Esophagus squamous epithelium (tissue), 5 donors: ENCODE measurements at regions not wholly inside any gene's neighbourhood (a gene's known extent, or its start where the extent isn't known, plus 50 kb on each side); places are given as distances from the start of the nearest gene placed in this dataset.

Experiments
- DNase-seq: peaks from one replicate; lab custom pipeline; 2025; lab: John Stamatoyannopoulos, UW
- H3K27ac ChIP-seq, 4 donors: fragments of 200-600 bp; sonication (generic); one replicate each; pipeline ENCODE4 v1.5.1; 2016 to 2019; ENCODE audit warnings: mild to moderate bottlenecking in 1 of 4
- H3K27me3 ChIP-seq, 4 donors: fragments of 200-600 bp; sonication (generic); 1 replicate in 3 of 4; 2 replicates in 1 of 4; pipeline versions ENCODE4 v1.5.1 to v1.6.0; 2017 to 2021; ENCODE audit warnings: antibody characterized with exemption in 1 of 4
- H3K36me3 ChIP-seq, 3 donors: fragments of 200-600 bp; sonication (generic); one replicate each; pipeline ENCODE4 v1.5.1; 2016 to 2019
- H3K4me1 ChIP-seq, 3 donors: fragments of 200-600 bp; sonication (generic); one replicate each; pipeline ENCODE4 v1.5.1; 2017 to 2019
- H3K4me3 ChIP-seq, 4 donors: fragments of 200-600 bp; sonication (generic); 1 replicate in 3 of 4; 2 replicates in 1 of 4; pipeline ENCODE4 v1.5.1; 2016 to 2019; ENCODE audit warnings: mild to moderate bottlenecking in 2 of 4, moderate library complexity in 1 of 4
- H3K9me3 ChIP-seq, 3 donors: fragments of 200-600 bp; sonication (generic); one replicate each; pipeline ENCODE4 v1.5.1; 2016 to 2019
- POLR2A ChIP-seq, 4 donors: fragments of 450-650 bp; IDR thresholded peaks; one replicate each; pipeline ENCODE4 v1.6.1; 2017; ENCODE audit warnings: antibody characterized with exemption in 4 of 4, mild to moderate bottlenecking in 4 of 4, moderate library complexity in 3 of 4
- WGBS, 2 donors: methylation state at CpG; one replicate each; pipeline ENCODE4 v1.1.5; 2018; 5-methylcytosine and 5-hydroxymethylcytosine counted together
- intact Hi-C: fragments of 100-400 bp; cut with DNase I; formaldehyde crosslinking; loops from one replicate; pipeline ENCODE4 v1.15.0; 2022
- TF ChIP-seq, protein P1 (sequence below), 6 experiments: fragments of 450-650 bp in 4 of 6; fragments of 200-600 bp in 2 of 6; sonication (generic) in 2 of 6; IDR thresholded peaks; one replicate each; pipeline ENCODE4 v1.5.1; 2016 to 2019; ENCODE audit warnings: antibody characterized with exemption in 6 of 6, mild to moderate bottlenecking in 4 of 6, moderate library complexity in 4 of 6
- donor health status: DM: yes; HTN: yes; CAD: no.

DNA sequence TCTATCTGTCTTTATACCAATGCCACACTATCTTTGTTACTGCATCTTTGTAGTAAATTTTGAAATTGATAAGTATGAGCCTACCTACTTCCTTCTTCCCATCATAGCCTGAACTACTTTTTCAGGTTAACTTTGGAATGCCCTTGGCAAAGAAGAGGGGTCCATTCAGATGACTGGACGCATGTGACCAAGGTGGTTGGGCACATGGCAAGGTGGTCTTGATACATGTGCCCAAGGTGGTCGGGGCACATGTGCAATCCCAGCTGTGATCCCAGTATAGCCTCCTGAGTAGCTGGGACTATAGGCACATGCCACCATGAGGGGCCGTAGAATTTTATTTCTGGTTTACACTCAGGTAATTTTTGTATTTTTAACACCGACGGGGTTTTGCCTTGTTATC, 330.2 kb downstream of the GABRB3 start:
- no peak for DNase-seq
- TF ChIP-seq POLR2A (IDR thresholded peaks at IDR 0.05), result no peak
- TF ChIP-seq, protein P1, sequence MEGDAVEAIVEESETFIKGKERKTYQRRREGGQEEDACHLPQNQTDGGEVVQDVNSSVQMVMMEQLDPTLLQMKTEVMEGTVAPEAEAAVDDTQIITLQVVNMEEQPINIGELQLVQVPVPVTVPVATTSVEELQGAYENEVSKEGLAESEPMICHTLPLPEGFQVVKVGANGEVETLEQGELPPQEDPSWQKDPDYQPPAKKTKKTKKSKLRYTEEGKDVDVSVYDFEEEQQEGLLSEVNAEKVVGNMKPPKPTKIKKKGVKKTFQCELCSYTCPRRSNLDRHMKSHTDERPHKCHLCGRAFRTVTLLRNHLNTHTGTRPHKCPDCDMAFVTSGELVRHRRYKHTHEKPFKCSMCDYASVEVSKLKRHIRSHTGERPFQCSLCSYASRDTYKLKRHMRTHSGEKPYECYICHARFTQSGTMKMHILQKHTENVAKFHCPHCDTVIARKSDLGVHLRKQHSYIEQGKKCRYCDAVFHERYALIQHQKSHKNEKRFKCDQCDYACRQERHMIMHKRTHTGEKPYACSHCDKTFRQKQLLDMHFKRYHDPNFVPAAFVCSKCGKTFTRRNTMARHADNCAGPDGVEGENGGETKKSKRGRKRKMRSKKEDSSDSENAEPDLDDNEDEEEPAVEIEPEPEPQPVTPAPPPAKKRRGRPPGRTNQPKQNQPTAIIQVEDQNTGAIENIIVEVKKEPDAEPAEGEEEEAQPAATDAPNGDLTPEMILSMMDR (IDR thresholded peaks at IDR 0.05), result no peak
- no peak overlapping the region for H3K4me3 ChIP-seq
- intact Hi-C loops, result no loop called here
- no peaks in the 10 kb centered on the region for H3K4me1 ChIP-seq
- H3K36me3 ChIP-seq, result no peaks in the 10 kb centered on the region
- no peaks in the 10 kb centered on the region for H3K9me3 ChIP-seq
- WGBS, 2 donors, result 80 to 81% methylated on average over 5 of the region's 5 CpGs
- H3K27ac ChIP-seq, result no peak overlapping the region
- no peaks in the 10 kb centered on the region for H3K27me3 ChIP-seq

DNA sequence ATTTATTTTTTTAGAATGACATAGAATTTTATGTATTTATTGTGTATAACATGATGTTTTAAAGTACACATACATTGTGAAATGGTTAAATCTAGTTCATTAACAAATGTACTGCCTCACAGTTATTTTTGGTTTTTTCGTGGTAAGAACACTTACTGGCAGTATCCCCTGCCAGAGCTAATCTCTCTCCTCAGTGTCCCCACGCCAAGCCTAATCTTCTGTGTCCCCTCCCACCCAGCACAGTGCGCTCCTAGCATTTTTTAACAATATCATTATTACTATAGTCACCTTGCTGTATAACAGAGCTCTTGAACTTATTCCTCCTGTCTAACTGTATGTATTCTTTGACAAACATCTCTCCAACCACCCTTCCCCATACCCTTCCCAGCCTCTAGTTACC, 333.2 kb downstream of the GABRB3 start:
- intact Hi-C loops, result no loop called here

DNA sequence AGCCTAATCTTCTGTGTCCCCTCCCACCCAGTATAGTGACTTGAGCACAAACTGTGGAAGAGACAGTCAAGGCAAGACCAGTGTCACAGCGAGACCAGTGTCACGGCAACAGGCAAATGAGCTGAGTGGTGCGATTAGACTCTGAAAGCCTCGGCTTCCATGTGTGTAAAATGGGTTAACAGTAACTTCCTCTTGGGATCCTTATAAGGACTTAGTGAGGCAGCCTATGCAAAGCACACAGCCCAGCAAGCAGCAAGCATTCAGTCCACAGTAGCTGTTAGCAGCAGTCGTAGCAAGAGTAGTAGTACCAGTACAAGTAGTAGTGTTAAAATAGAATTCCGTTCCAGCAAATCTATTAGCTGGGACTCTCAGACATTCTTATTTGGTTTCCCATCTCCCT, 334.1 kb downstream of the GABRB3 start:
- Histone ChIP-seq H3K27me3 (no peaks in the 10 kb centered on the region), H3K9me3 (peaks cover 0 to 4% (median 0%) of the 10 kb centered on the region in 3 donors), H3K4me1 (no peaks in the 10 kb centered on the region), H3K36me3 (no peaks in the 10 kb centered on the region), H3K4me3 (no peak overlapping the region), H3K27ac (no peak overlapping the region)
- 63 to 80% methylated on average over 2 to 6 of the region's 6 CpGs for WGBS, 2 donors
- intact Hi-C loops, result no loop called here
- DNase-seq, result no peak
- TF ChIP-seq, protein P1 (IDR thresholded peaks at IDR 0.05), result no peak
- no peak for TF ChIP-seq POLR2A (IDR thresholded peaks at IDR 0.05)

More for the DNA sequence above, 333.2 kb downstream of the GABRB3 start:
- no peaks in the 10 kb centered on the region for H3K36me3 ChIP-seq
- H3K27ac ChIP-seq, result no peak overlapping the region
- no peak for TF ChIP-seq POLR2A (IDR thresholded peaks at IDR 0.05)
- TF ChIP-seq, protein P1 (IDR thresholded peaks at IDR 0.05), result no peak
- H3K9me3 ChIP-seq, result peaks cover 0 to 4% (median 0%) of the 10 kb centered on the region in 3 donors
- DNase-seq, result no peak
- no peak overlapping the region for H3K4me3 ChIP-seq
- WGBS, 2 donors, result 45 to 46% methylated on average over 3 of the region's 3 CpGs
- no peaks in the 10 kb centered on the region for H3K4me1 ChIP-seq
- no peaks in the 10 kb centered on the region for H3K27me3 ChIP-seq

DNA sequence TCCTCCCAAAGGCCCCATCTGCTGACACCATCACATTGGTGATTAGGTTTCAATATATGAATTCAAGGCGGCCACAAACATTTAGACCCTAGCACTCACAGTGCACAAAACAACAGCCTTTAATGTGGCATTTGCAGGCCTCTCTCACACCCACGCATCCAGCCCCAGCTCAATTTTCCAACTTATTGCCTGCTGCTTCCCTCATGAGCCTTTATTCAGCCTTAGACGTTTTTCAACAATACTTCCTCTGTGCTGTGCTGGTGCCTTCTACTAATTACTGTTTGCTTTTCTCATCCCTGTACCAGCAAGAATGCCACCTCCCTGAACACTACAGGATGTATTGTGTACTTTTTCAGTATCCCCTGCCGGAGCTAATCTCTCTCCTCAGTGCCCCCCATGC, 334.6 kb downstream of the GABRB3 start:
- DNase-seq, result no peak
- intact Hi-C loops, result no loop called here
- H3K4me3 ChIP-seq, result no peak overlapping the region
- H3K27ac ChIP-seq, result no peak overlapping the region
- 38 to 49% methylated on average over 4 of the region's 4 CpGs for WGBS, 2 donors
- no peaks in the 10 kb centered on the region for H3K27me3 ChIP-seq
- TF ChIP-seq POLR2A (IDR thresholded peaks at IDR 0.05), result no peak
- TF ChIP-seq, protein P1 (IDR thresholded peaks at IDR 0.05), result no peak
- no peaks in the 10 kb centered on the region for H3K36me3 ChIP-seq
- peaks cover 0 to 7% (median 0%) of the 10 kb centered on the region in 3 donors for H3K9me3 ChIP-seq
- no peaks in the 10 kb centered on the region for H3K4me1 ChIP-seq

DNA sequence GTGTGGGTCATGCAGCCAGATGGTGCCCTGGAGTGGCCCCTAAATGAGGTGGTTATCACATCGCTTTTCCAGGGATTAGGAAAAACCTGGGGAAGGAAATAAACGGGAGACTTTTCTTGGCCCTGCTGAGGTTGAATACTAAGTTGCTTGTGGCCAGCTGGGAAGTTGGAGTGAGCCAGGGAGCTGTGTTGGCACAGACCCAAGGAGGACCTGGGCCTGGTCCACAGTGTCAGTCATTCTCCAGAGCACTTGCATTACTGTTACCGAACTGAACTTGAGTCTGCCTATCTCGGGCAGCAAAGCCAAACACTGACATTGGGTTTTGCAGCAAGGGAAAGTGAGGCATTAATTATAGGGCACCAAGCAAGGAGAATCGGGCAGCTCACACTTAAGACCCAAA, 339.0 kb downstream of the GABRB3 start:
- H3K9me3 ChIP-seq, result peaks cover 0 to 11% (median 0%) of the 10 kb centered on the region in 3 donors
- no peak overlapping the region for H3K4me3 ChIP-seq
- TF ChIP-seq, protein P1 (IDR thresholded peaks at IDR 0.05), result no peak
- TF ChIP-seq POLR2A (IDR thresholded peaks at IDR 0.05), result no peak
- DNase-seq, result no peak
- intact Hi-C loops, result no loop called here
- H3K27me3 ChIP-seq, result no peaks in the 10 kb centered on the region
- no peak overlapping the region for H3K27ac ChIP-seq
- H3K4me1 ChIP-seq, result no peaks in the 10 kb centered on the region
- WGBS, 2 donors, result 76 to 79% methylated on average over 5 of the region's 5 CpGs
- no peaks in the 10 kb centered on the region for H3K36me3 ChIP-seq
